K562 (cell line): ENCODE measurements at regions not wholly inside any gene's neighbourhood (a gene's known extent, or its start where the extent isn't known, plus 50 kb on each side); places are given as distances from the start of the nearest gene placed in this dataset.

Experiments
- BCL6 ChIP-seq: fragments of 250-450 bp; sonication (Bioruptor Pico); IDR thresholded peaks from 2 replicates; pipeline ENCODE4 v1.4.0; 2020
- BDP1 ChIP-seq: IDR thresholded peaks from 3 replicates; pipeline ENCODE4 v1.6.1; 2011; ENCODE audit not compliant: insufficient read length, insufficient read depth
- BRF1 ChIP-seq: IDR thresholded peaks from 3 replicates; pipeline ENCODE4 v1.6.1; 2011; ENCODE audit warnings: borderline replicate concordance, mild to moderate bottlenecking; ENCODE audit not compliant: insufficient read length; ENCODE audit errors: extremely low read depth
- DPF2 ChIP-seq: fragments of 450-650 bp; IDR thresholded peaks from 2 replicates; pipeline ENCODE4 v1.6.1; 2016
- LCOR ChIP-seq: sonication (generic); formaldehyde crosslinking; IDR thresholded peaks from 2 replicates; pipeline ENCODE4 v1.8.0; 2022; ENCODE audit warnings: mild to moderate bottlenecking, missing genetic modification reagents
- PHF20 ChIP-seq: fragments of 450-650 bp; IDR thresholded peaks from 2 replicates; pipeline ENCODE4 v1.6.1; 2018; ENCODE audit not compliant: partially characterized antibody
- TF ChIP-seq, protein P1 (sequence below), 2 experiments: fragments of 450-650 bp in 1 of 2; sonication (generic) in 1 of 2; formaldehyde crosslinking in 1 of 2; IDR thresholded peaks; 2 replicates each; pipeline versions ENCODE4 v1.7.1 to v1.9.0; 2016 to 2022; ENCODE audit warnings: inconsistent platforms in 1 of 2, mild to moderate bottlenecking in 1 of 2, missing genetic modification reagents in 1 of 2

DNA sequence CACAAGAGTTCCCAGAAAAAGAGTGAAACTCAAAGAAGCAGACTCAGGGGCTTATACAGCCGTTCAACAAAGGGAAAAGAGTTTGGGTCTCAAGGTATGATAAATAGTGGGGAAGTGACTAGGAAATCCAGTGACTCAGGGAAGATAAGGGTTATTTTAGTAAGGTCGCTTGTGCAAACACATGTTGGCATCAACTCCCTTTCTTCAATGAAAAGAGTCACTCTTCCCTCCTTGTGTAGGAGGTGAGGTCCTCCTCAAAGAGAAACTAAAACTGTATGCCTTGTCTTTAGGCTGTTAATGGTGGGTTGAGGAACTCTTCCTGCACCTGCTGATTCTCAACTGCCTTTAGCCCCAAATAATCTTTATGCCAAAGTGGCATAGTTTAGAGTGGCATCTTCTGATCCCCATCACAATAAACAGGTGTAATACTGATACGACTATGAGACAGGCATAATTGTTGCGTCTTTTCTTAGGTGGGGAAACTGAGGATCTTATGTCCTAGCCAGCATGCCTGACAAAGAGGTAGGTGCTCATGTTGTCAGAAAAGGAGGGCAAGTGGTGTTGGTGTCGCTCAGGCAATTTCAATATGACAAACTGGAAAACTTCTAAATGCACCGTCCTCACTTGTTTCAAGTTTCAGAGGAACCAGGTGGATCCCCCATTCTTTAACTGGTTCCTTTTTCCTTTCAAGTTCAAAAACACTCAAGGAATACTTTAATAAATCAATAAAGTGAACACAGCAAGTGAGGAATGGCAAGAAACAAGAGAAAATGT, 294.1 kb upstream of the RUNX1 start (continued):
- TF ChIP-seq, protein P1, sequence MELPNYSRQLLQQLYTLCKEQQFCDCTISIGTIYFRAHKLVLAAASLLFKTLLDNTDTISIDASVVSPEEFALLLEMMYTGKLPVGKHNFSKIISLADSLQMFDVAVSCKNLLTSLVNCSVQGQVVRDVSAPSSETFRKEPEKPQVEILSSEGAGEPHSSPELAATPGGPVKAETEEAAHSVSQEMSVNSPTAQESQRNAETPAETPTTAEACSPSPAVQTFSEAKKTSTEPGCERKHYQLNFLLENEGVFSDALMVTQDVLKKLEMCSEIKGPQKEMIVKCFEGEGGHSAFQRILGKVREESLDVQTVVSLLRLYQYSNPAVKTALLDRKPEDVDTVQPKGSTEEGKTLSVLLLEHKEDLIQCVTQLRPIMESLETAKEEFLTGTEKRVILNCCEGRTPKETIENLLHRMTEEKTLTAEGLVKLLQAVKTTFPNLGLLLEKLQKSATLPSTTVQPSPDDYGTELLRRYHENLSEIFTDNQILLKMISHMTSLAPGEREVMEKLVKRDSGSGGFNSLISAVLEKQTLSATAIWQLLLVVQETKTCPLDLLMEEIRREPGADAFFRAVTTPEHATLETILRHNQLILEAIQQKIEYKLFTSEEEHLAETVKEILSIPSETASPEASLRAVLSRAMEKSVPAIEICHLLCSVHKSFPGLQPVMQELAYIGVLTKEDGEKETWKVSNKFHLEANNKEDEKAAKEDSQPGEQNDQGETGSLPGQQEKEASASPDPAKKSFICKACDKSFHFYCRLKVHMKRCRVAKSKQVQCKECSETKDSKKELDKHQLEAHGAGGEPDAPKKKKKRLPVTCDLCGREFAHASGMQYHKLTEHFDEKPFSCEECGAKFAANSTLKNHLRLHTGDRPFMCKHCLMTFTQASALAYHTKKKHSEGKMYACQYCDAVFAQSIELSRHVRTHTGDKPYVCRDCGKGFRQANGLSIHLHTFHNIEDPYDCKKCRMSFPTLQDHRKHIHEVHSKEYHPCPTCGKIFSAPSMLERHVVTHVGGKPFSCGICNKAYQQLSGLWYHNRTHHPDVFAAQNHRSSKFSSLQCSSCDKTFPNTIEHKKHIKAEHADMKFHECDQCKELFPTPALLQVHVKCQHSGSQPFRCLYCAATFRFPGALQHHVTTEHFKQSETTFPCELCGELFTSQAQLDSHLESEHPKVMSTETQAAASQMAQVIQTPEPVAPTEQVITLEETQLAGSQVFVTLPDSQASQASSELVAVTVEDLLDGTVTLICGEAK (IDR thresholded peaks at IDR 0.05) = no peak
- TF ChIP-seq, protein P1 (CRISPR knock-in tag; IDR thresholded peaks at IDR 0.05) = no peak
- TF ChIP-seq BRF1 (no peak), BCL6 (CRISPR knock-in tag) (no peak), LCOR (CRISPR knock-in tag) (no peak), BDP1 (no peak), PHF20 (no peak), DPF2 (peak; percentile 68)
